H9 (cell line): ENCODE measurements at regions not wholly inside any gene's neighbourhood (a gene's known extent, or its start where the extent isn't known, plus 50 kb on each side); places are given as distances from the start of the nearest gene placed in this dataset.

Experiments
- DNase-seq: peaks from one replicate; pipeline ENCODE4 v3.0.0-alpha.2; 2017
- H2AFZ ChIP-seq: one replicate; pipeline ENCODE4 v1.6.1; 2013; ENCODE audit warnings: mild to moderate bottlenecking, low read length, control low read depth, moderate library complexity
- H2AK5ac ChIP-seq: 2 replicates; pipeline ENCODE4 v1.6.1; 2013; ENCODE audit warnings: low read length, control low read depth, mixed read lengths; ENCODE audit not compliant: insufficient read length
- H2BK120ac ChIP-seq: one replicate; pipeline ENCODE4 v1.6.1; 2013; ENCODE audit warnings: low read depth, mild to moderate bottlenecking, low read length, control low read depth, inconsistent platforms; ENCODE audit not compliant: poor library complexity, severe bottlenecking
- H2BK12ac ChIP-seq: 2 replicates; pipeline ENCODE4 v1.6.1; 2013; ENCODE audit warnings: low read length, control low read depth, mixed read lengths, low read depth; ENCODE audit not compliant: insufficient read length
- H2BK15ac ChIP-seq: 2 replicates; pipeline ENCODE4 v1.6.1; 2013; ENCODE audit warnings: low read depth, low read length, control low read depth
- H2BK20ac ChIP-seq: one replicate; pipeline ENCODE4 v1.6.1; 2013; ENCODE audit warnings: low read depth, mild to moderate bottlenecking, low read length, control low read depth, inconsistent platforms; ENCODE audit not compliant: poor library complexity, severe bottlenecking
- H2BK5ac ChIP-seq: 2 replicates; pipeline ENCODE4 v1.6.1; 2013; ENCODE audit warnings: low read length, control low read depth, mixed read lengths; ENCODE audit not compliant: insufficient read length
- H3K14ac ChIP-seq: 2 replicates; pipeline ENCODE4 v1.6.1; 2013; ENCODE audit warnings: low read length, control low read depth; ENCODE audit not compliant: insufficient read depth
- H3K18ac ChIP-seq: 2 replicates; pipeline ENCODE4 v1.6.1; 2013; ENCODE audit warnings: low read depth, mild to moderate bottlenecking, mixed read lengths, low read length, control low read depth; ENCODE audit not compliant: insufficient read length
- H3K23ac ChIP-seq: 2 replicates; pipeline ENCODE4 v1.6.1; 2013; ENCODE audit warnings: low read length, control low read depth, mixed read lengths, low read depth; ENCODE audit not compliant: insufficient read length
- H3K23me2 ChIP-seq: 2 replicates; pipeline ENCODE4 v1.6.1; 2013; ENCODE audit warnings: low read depth, mild to moderate bottlenecking, mixed read lengths, low read length, control low read depth; ENCODE audit not compliant: insufficient read length, poor library complexity, severe bottlenecking
- H3K27ac ChIP-seq: 2 replicates; pipeline ENCODE4 v1.5.1; 2013; ENCODE audit warnings: low read length, control low read depth, mixed read lengths, low read depth; ENCODE audit not compliant: insufficient read length
- H3K27me3 ChIP-seq: 2 replicates; pipeline ENCODE4 v1.6.1; 2013; ENCODE audit warnings: low read length, control low read depth, inconsistent platforms; ENCODE audit not compliant: insufficient read depth
- H3K4ac ChIP-seq: 2 replicates; pipeline ENCODE4 v1.6.1; 2013; ENCODE audit warnings: low read depth, mild to moderate bottlenecking, control low read depth, inconsistent platforms, low read length, moderate library complexity
- H3K4me1 ChIP-seq: 2 replicates; pipeline ENCODE4 v1.6.1; 2013; ENCODE audit warnings: low read length, control low read depth, inconsistent platforms; ENCODE audit not compliant: insufficient read depth
- H3K4me2 ChIP-seq: 2 replicates; pipeline ENCODE4 v1.6.1; 2013; ENCODE audit warnings: low read length, control low read depth, mixed read lengths; ENCODE audit not compliant: insufficient read length, insufficient read depth
- H3K56ac ChIP-seq: 2 replicates; pipeline ENCODE4 v1.6.1; 2013; ENCODE audit warnings: low read depth, mild to moderate bottlenecking, mixed read lengths, low read length, control low read depth; ENCODE audit not compliant: insufficient read length
- H3K79me1 ChIP-seq: 2 replicates; pipeline ENCODE4 v1.6.1; 2013; ENCODE audit warnings: low read depth, mild to moderate bottlenecking, moderate library complexity, low read length, control low read depth, inconsistent platforms; ENCODE audit not compliant: insufficient read depth, poor library complexity, severe bottlenecking
- H3K79me2 ChIP-seq: 2 replicates; pipeline ENCODE4 v1.6.1; 2013; ENCODE audit warnings: low read length, control low read depth, inconsistent platforms; ENCODE audit not compliant: insufficient read depth
- H3K9ac ChIP-seq: 2 replicates; pipeline ENCODE4 v1.6.1; 2013; ENCODE audit warnings: low read length, control low read depth, mixed read lengths; ENCODE audit not compliant: insufficient read length; ENCODE audit errors: extremely low read depth
- H3K9me3 ChIP-seq: one replicate; pipeline ENCODE4 v1.6.1; 2013; ENCODE audit warnings: low read depth, low read length, inconsistent platforms; ENCODE audit not compliant: control insufficient read depth
- H3T11ph ChIP-seq: one replicate; pipeline ENCODE4 v1.6.1; 2013; ENCODE audit warnings: mild to moderate bottlenecking, low read length, control low read depth, inconsistent platforms
- H4K20me1 ChIP-seq: one replicate; pipeline ENCODE4 v1.6.1; 2013; ENCODE audit not compliant: control insufficient read depth, insufficient read length, insufficient read depth
- H4K5ac ChIP-seq: 2 replicates; pipeline ENCODE4 v1.6.1; 2013; ENCODE audit warnings: low read depth, mild to moderate bottlenecking, mixed read lengths, low read length, control low read depth; ENCODE audit not compliant: insufficient read length
- H4K8ac ChIP-seq: replicated peaks from 2 replicates; pipeline ENCODE4 v1.6.1; 2013; ENCODE audit warnings: low read length, control low read depth, mixed read lengths, low read depth; ENCODE audit not compliant: insufficient read length
- H4K91ac ChIP-seq: 2 replicates; pipeline ENCODE4 v1.6.1; 2013; ENCODE audit warnings: low read depth, mild to moderate bottlenecking, moderate library complexity, mixed read lengths, low read length, control low read depth; ENCODE audit not compliant: insufficient read length
- H3K27ac Mint-ChIP-seq, 3 experiments: 2 replicates in 2 of 3; 3 replicates in 1 of 3; pipeline ENCODE4 v1.8.0; 2020 to 2021; ENCODE audit warnings: mixed read lengths in 3 of 3, mild to moderate bottlenecking in 1 of 3, moderate library complexity in 1 of 3
- H3K27me3 Mint-ChIP-seq: 2 replicates; pipeline ENCODE4 v1.8.0; 2021; ENCODE audit warnings: low read depth, mild to moderate bottlenecking, moderate library complexity, mixed read lengths
- H3K36me3 Mint-ChIP-seq, 3 experiments: 2 replicates in 2 of 3; 3 replicates in 1 of 3; pipeline ENCODE4 v1.8.0; 2020 to 2021; ENCODE audit warnings: low read depth in 3 of 3, mixed read lengths in 3 of 3; ENCODE audit not compliant: insufficient read depth in 1 of 3
- H3K4me1 Mint-ChIP-seq, 2 experiments: 2 replicates each; pipeline ENCODE4 v1.8.0; 2020; ENCODE audit warnings: mixed read lengths in 2 of 2
- H3K4me3 Mint-ChIP-seq, 2 experiments: 2 replicates in 1 of 2; 3 replicates in 1 of 2; pipeline ENCODE4 v1.8.0; 2020 to 2021; ENCODE audit warnings: mild to moderate bottlenecking in 2 of 2, mixed read lengths in 2 of 2, moderate library complexity in 1 of 2
- H3K9me3 Mint-ChIP-seq, 2 experiments: 2 replicates in 1 of 2; 3 replicates in 1 of 2; pipeline ENCODE4 v1.8.0; 2020; ENCODE audit warnings: mild to moderate bottlenecking in 2 of 2, mixed read lengths in 2 of 2, moderate library complexity in 1 of 2
- CTCF ChIP-seq: fragments of 200-600 bp; sonication (generic); conservative IDR thresholded peaks from 3 replicates; pipeline ENCODE4 v1.8.0; 2021; ENCODE audit warnings: antibody characterized with exemption, mild to moderate bottlenecking
- WGBS: extraction: QIAGEN DNeasy Blood & Tissue Kit; methylation state at CpG from one replicate; pipeline ENCODE4 v1.1.7; 2013; ENCODE audit warnings: missing lambda C conversion rate, low lambda C conversion rate, mixed read lengths; ENCODE audit not compliant: insufficient read length; ENCODE audit errors: extremely low coverage; 5-methylcytosine and 5-hydroxymethylcytosine counted together

DNA sequence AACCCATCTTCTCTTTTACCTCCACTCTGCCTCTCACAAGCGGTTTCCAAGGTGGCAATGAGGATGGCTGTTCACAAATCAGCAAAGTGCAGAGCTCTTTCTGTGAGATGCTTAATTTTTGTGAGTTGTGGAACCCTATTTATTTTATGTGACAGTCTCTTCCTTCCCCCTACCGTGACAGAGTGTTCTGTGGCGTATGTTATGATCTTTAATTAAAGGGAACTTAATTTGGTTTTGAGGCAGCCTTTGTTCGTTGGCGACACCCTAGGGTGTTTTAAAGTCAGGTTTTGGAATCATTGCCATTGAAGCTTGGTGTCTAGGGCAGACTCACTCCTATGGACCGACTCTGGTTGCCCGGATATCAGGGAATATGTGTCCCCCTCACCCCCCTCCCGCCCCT is 83.3 kb upstream of the IRX3 start:
- Mint-ChIP-seq H3K9me3 (no peaks in the 10 kb centered on the region), H3K27me3 (peaks cover 8% of the 10 kb centered on the region; the same call in 1 of the 2 replicates), H3K4me1 (peaks cover 10 to 18% of the 10 kb centered on the region in 2 experiments), H3K27ac (no peak overlapping the region), H3K36me3 (no peaks in the 10 kb centered on the region), H3K4me3 (no peak overlapping the region)
- Histone ChIP-seq H3K4me2 (no peak overlapping the region), H3K9ac (no peak overlapping the region), H3K27me3 (no peaks in the 10 kb centered on the region), H3K79me2 (no peaks in the 10 kb centered on the region), H3K4me1 (no peaks in the 10 kb centered on the region), H2BK15ac (no peak overlapping the region), H3K23me2 (no peaks in the 10 kb centered on the region), H2BK120ac (no peak overlapping the region), H2BK5ac (no peak overlapping the region), H3K18ac (no peak overlapping the region), H4K20me1 (no peaks in the 10 kb centered on the region), H3K14ac (no peak overlapping the region), H2BK12ac (no peak overlapping the region), H3K9me3 (no peaks in the 10 kb centered on the region), H3T11ph (no peak overlapping the region), H2BK20ac (no peak overlapping the region), H3K56ac (no peak overlapping the region), H2AK5ac (no peak overlapping the region), H2AFZ (no peak overlapping the region), H3K79me1 (no peaks in the 10 kb centered on the region), H3K27ac (no peak overlapping the region), H3K23ac (no peak overlapping the region), H4K5ac (no peak overlapping the region), H4K91ac (no peak overlapping the region), H3K4ac (no peak overlapping the region), H4K8ac (no peak overlapping the region)
- WGBS, result no CpG with 5 or more reads among the region's 8 CpGs
- no peak for TF ChIP-seq CTCF
- no peak for DNase-seq
